A673 (cell line): ENCODE measurements at regions not wholly inside any gene's neighbourhood (a gene's known extent, or its start where the extent isn't known, plus 50 kb on each side); places are given as distances from the start of the nearest gene placed in this dataset.

Source experiments
- BruUV-seq: library from RNA; stranded (reverse); fragments of 400-500 nt; replicated peaks from 2 replicates; lab custom pipeline; 2021; lab: Mats Ljungman, UMichigan
- CTCF ChIA-PET: fragments of 300-600 bp; sonication (Branson Sonifier 250); formaldehyde crosslinking; loops from one replicate; lab custom pipeline; 2022; ENCODE audit warnings: antibody characterized with exemption; lab: Charles Lee
- POLR2A ChIA-PET: fragments of 300-600 bp; sonication (Branson Sonifier 250); formaldehyde crosslinking; loops from one replicate; lab custom pipeline; 2022; ENCODE audit warnings: antibody characterized with exemption; ENCODE audit not compliant: low non-redundant PET; lab: Charles Lee
- DNase-seq: peaks from one replicate; pipeline ENCODE4 v3.0.0-alpha.2; 2015; ENCODE audit warnings: low spot score
- H3K27ac ChIP-seq: fragments of 200-600 bp; sonication (generic); 2 replicates; pipeline ENCODE4 v1.5.1; 2016; ENCODE audit warnings: mixed run types, low read depth, mild to moderate bottlenecking, mixed read lengths, antibody characterized with exemption, low read length; ENCODE audit not compliant: poor library complexity, severe bottlenecking
- H3K27me3 ChIP-seq: fragments of 200-600 bp; sonication (generic); replicated peaks from 2 replicates; pipeline ENCODE4 v1.6.1; 2017; ENCODE audit warnings: mixed run types, low read depth, mild to moderate bottlenecking, mixed read lengths, antibody characterized with exemption, low read length; ENCODE audit not compliant: insufficient read depth, poor library complexity
- H3K36me3 ChIP-seq: fragments of 200-600 bp; sonication (generic); 2 replicates; pipeline ENCODE4 v1.6.1; 2016; ENCODE audit warnings: mixed run types, mild to moderate bottlenecking, mixed read lengths, antibody characterized with exemption, low read length; ENCODE audit not compliant: insufficient read depth, poor library complexity, severe bottlenecking
- H3K4me1 ChIP-seq: fragments of 200-600 bp; sonication (generic); 2 replicates; pipeline ENCODE4 v1.6.1; 2017; ENCODE audit warnings: mixed run types, mild to moderate bottlenecking, mixed read lengths, antibody characterized with exemption, low read length; ENCODE audit not compliant: insufficient read depth, poor library complexity, severe bottlenecking
- H3K4me3 ChIP-seq: fragments of 200-600 bp; sonication (generic); 2 replicates; pipeline ENCODE4 v1.5.1; 2016; ENCODE audit warnings: low read depth, mixed run types, mild to moderate bottlenecking, mixed read lengths, low read length; ENCODE audit not compliant: poor library complexity, severe bottlenecking
- H3K9me3 ChIP-seq: fragments of 200-600 bp; sonication (generic); 2 replicates; pipeline ENCODE4 v1.6.1; 2016; ENCODE audit warnings: mixed run types, low read depth, mild to moderate bottlenecking, mixed read lengths, antibody characterized with exemption, low read length; ENCODE audit not compliant: poor library complexity, severe bottlenecking
- CTCF ChIP-seq: fragments of 300-800, 200-600 bp; sonication (generic); conservative IDR thresholded peaks from 2 replicates; pipeline ENCODE4 v1.5.1; 2017; ENCODE audit warnings: low read depth, mild to moderate bottlenecking, antibody characterized with exemption, low read length, moderate library complexity, mixed read lengths
- EZH2 ChIP-seq: fragments of 200-600 bp; sonication (generic); IDR thresholded peaks from 2 replicates; pipeline ENCODE4 v1.6.1; 2017; ENCODE audit warnings: borderline replicate concordance, low read depth, mild to moderate bottlenecking, mixed read lengths, antibody characterized with exemption, low read length; ENCODE audit not compliant: poor library complexity, severe bottlenecking
- intact Hi-C: fragments of 100-400 bp; cut with micrococcal nuclease; formaldehyde crosslinking; loops from one replicate; pipeline ENCODE4 v1.10.0; 2022; ENCODE audit not compliant: unreplicated experiment

DNA sequence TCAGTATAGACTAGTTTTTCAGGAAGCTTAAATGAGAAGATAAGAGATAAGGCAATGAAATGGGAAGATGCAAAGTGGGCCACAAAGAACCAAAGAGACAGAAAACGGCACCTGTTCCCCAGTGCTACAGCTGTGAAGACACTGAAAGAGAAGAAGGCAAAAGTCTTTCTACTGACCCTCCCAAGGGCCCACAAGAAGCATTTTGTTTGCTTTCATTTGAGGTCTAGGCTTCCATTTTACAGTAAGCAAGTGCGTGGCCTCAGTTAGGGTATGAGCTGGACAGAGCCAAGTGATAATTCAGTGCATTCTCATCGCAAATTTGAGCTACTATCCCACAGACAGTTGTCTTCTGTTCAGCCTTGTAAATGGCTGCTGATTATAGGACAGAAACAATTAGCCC, 53.4 kb upstream of the STK17B start:
- TF ChIP-seq CTCF: no peak
- TF ChIP-seq EZH2: no peak
- no peak overlapping the region for H3K4me3 ChIP-seq
- intact Hi-C loops: no loop called here
- POLR2A ChIA-PET: no interaction called here
- no peaks in the 10 kb centered on the region for H3K27me3 ChIP-seq
- no peak for DNase-seq
- H3K27ac ChIP-seq: no peak overlapping the region
- BruUV-seq: no TSS peak
- no peaks in the 10 kb centered on the region for H3K9me3 ChIP-seq
- CTCF ChIA-PET: no interaction called here
- H3K36me3 ChIP-seq: no peaks in the 10 kb centered on the region
- H3K4me1 ChIP-seq: no peaks in the 10 kb centered on the region

DNA sequence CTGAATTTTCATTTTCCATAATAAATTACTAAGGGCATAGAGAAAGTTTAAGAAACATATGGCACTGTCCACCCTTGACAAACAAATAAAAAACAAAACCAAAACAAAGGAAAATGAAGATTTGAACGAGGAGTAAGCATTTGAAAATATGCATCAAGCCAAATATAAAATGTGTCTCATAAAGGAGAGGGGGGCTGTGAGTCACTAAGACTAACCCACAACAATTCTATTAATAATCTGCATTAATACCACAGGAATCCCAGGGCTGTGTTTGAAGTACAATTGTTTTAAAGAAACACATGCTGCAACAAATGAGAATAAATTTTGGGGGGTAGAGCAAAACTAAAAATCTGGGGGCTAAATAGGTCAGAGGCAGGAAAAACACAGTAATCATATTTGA, 53.8 kb upstream of the STK17B start:
- intact Hi-C loops: no loop called here
- ChIA-PET POLR2A (no interaction called here), CTCF (no interaction called here)
- H3K9me3 ChIP-seq: no peaks in the 10 kb centered on the region
- DNase-seq: no peak
- H3K36me3 ChIP-seq: no peaks in the 10 kb centered on the region
- BruUV-seq: no TSS peak
- H3K4me3 ChIP-seq: no peak overlapping the region
- H3K27ac ChIP-seq: no peak overlapping the region
- H3K4me1 ChIP-seq: no peaks in the 10 kb centered on the region
- no peak for TF ChIP-seq EZH2
- no peak for TF ChIP-seq CTCF
- no peaks in the 10 kb centered on the region for H3K27me3 ChIP-seq

DNA sequence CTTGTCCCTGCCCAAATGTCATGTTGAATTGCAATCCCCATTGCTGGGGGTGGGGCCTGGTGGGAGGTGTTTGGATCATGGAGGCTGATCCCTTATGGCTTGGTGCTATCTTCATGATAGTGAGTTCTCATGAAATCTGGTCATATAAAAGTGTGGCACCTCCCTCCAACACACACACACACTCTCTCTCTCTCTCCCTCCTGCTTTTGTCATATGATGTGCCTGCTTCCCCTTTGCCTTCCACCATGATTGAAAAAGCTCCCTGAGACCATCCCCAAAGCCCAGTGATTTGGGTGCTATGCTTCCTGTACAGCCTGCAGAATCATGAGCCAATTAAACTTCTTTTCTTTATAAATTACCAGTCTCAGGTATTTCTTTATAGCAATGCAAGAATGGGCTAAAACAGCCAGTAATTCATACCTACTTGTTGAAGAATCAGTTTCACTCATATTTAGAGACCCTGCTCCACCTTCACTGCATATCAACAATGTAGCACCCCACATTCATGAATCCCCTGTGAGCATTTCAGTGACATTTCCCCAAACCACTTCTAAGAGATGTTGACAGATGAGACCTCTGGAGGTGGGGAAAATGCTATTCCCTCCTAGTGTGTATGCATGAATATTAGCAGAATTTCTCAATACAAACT, 54.8 kb upstream of the STK17B start:
- no TSS peak for BruUV-seq

More for the DNA sequence above, 54.8 kb upstream of the STK17B start:
- no peak for TF ChIP-seq CTCF
- no peak for TF ChIP-seq EZH2
- Histone ChIP-seq H3K27me3 (no peaks in the 10 kb centered on the region), H3K27ac (no peak overlapping the region), H3K36me3 (no peaks in the 10 kb centered on the region), H3K4me3 (no peak overlapping the region), H3K9me3 (no peaks in the 10 kb centered on the region), H3K4me1 (no peaks in the 10 kb centered on the region)
- ChIA-PET POLR2A (no interaction called here), CTCF (no interaction called here)
- no peak for DNase-seq
- intact Hi-C loops: no loop called here
